Stimulated activated naive CD8-positive, alpha-beta T cell treated with anti-CD3 and anti-CD28 coated beads, Interleukin-15, Interleukin-2, amounts not matched to agents 100 U/mL and 50 U/mL, for 24 hours (primary cell): ENCODE measurements at regions not wholly inside any gene's neighbourhood (a gene's known extent, or its start where the extent isn't known, plus 50 kb on each side); places are given as distances from the start of the nearest gene placed in this dataset.
"Not testable (repeated sequence)": the region's sequence is repeated elsewhere in the genome, so short reads cannot be mapped to it uniquely, and the experiment has no call there.

Experiments used
- ATAC-seq: fragments of 150-1000 bp; cut with Tn5 transposase; one replicate; pipeline ENCODE4 v1.10.0; 2021
- DNase-seq: peaks from one replicate; pipeline ENCODE4 v3.0.0; 2021

GRCh38 chr1:196090226-196090625, 518.0 kb downstream of the KCNT2 start:
- ATAC-seq, result no peak
- no peak for DNase-seq

- DNase-seq (no peak), ATAC-seq (no peak)
Measured at GRCh38 chr1:196088541-196088940, 519.7 kb downstream of the KCNT2 start.

GRCh38 chr1:196078691-196079090, 529.5 kb downstream of the KCNT2 start:
- no peak for ATAC-seq
- DNase-seq, result no peak

GRCh38 chr1:196075621-196076020, 532.6 kb downstream of the KCNT2 start:
- DNase-seq (no peak), ATAC-seq (no peak)

- no peak for ATAC-seq
- DNase-seq, result no peak
Measured at GRCh38 chr1:196074182-196074581, 534.1 kb downstream of the KCNT2 start.

GRCh38 chr1:196071447-196071846, 536.8 kb downstream of the KCNT2 start:
- ATAC-seq (no peak), DNase-seq (no peak)

- ATAC-seq, result no peak
- DNase-seq, result no peak
Measured at GRCh38 chr1:196070940-196071339, 537.3 kb downstream of the KCNT2 start.

GRCh38 chr1:196063952-196064351, 544.3 kb downstream of the KCNT2 start:
- DNase-seq, result no peak

GRCh38 chr1:196063294-196063693, 544.9 kb downstream of the KCNT2 start:
- no peak for DNase-seq
- ATAC-seq, result no peak

More at GRCh38 chr1:196063952-196064351, 544.3 kb downstream of the KCNT2 start:
- ATAC-seq, result no peak

- no peak for DNase-seq
- ATAC-seq, result no peak
Measured at GRCh38 chr1:196060539-196060938, 547.7 kb downstream of the KCNT2 start.

GRCh38 chr1:196059210-196059609, 549.0 kb downstream of the KCNT2 start:
- no peak for ATAC-seq
- DNase-seq, result no peak

- no peak for ATAC-seq
- no peak for DNase-seq
Measured at GRCh38 chr1:196056966-196057365, 551.3 kb downstream of the KCNT2 start.

- DNase-seq, result no peak
- ATAC-seq, result no peak
Measured at GRCh38 chr1:196049407-196049806, 558.8 kb downstream of the KCNT2 start.

GRCh38 chr1:196043268-196043667, 565.0 kb downstream of the KCNT2 start:
- DNase-seq (no peak), ATAC-seq (no peak)

- no peak for ATAC-seq
- no peak for DNase-seq
Measured at GRCh38 chr1:196034080-196034706, 574.0 kb downstream of the KCNT2 start.

- not testable (repeated sequence) for ATAC-seq, DNase-seq
Measured at GRCh38 chr1:196031387-196031786, 576.9 kb downstream of the KCNT2 start.

GRCh38 chr1:196030455-196030854, 577.8 kb downstream of the KCNT2 start:
- DNase-seq (no peak), ATAC-seq (no peak)

GRCh38 chr1:196029410-196029809, 578.8 kb downstream of the KCNT2 start:
- ATAC-seq, result no peak
- no peak for DNase-seq

GRCh38 chr1:196027127-196027526, 581.1 kb downstream of the KCNT2 start:
- ATAC-seq, result no peak

GRCh38 chr1:196021174-196021573, 587.1 kb downstream of the KCNT2 start:
- not testable (repeated sequence) for ATAC-seq, DNase-seq

More at GRCh38 chr1:196027127-196027526, 581.1 kb downstream of the KCNT2 start:
- no peak for DNase-seq

GRCh38 chr1:196009362-196009761, 598.9 kb downstream of the KCNT2 start:
- DNase-seq, result no peak
- no peak for ATAC-seq

- DNase-seq (no peak), ATAC-seq (no peak)
Measured at GRCh38 chr1:196007763-196008162, 600.5 kb downstream of the KCNT2 start.

- DNase-seq (no peak), ATAC-seq (no peak)
Measured at GRCh38 chr1:196005426-196005825, 602.8 kb downstream of the KCNT2 start.

- DNase-seq, ATAC-seq: not testable (repeated sequence)
Measured at GRCh38 chr1:196004388-196004787, 603.9 kb downstream of the KCNT2 start.
